Nephron progenitor cell (in vitro differentiated cells): ENCODE measurements at regions not wholly inside any gene's neighbourhood (a gene's known extent, or its start where the extent isn't known, plus 50 kb on each side); places are given as distances from the start of the nearest gene placed in this dataset.

Experiments
- DNase-seq: peaks from one replicate; pipeline ENCODE4 v3.0.0; 2021
- H3K27ac Mint-ChIP-seq: 2 replicates; pipeline ENCODE4 v1.8.0; 2021; ENCODE audit warnings: mild to moderate bottlenecking, moderate library complexity, mixed read lengths
- H3K27me3 Mint-ChIP-seq: 2 replicates; pipeline ENCODE4 v1.8.0; 2021; ENCODE audit warnings: mild to moderate bottlenecking, low read depth, mixed read lengths; ENCODE audit not compliant: poor library complexity
- H3K36me3 Mint-ChIP-seq: 2 replicates; pipeline ENCODE4 v1.8.0; 2021; ENCODE audit warnings: low read depth, mixed read lengths
- H3K4me1 Mint-ChIP-seq: 2 replicates; pipeline ENCODE4 v1.8.0; 2021; ENCODE audit warnings: mixed read lengths
- H3K4me3 Mint-ChIP-seq: 2 replicates; pipeline ENCODE4 v1.8.0; 2021; ENCODE audit warnings: mild to moderate bottlenecking, moderate library complexity, mixed read lengths
- H3K9me3 Mint-ChIP-seq: 2 replicates; pipeline ENCODE4 v1.8.0; 2021; ENCODE audit warnings: mild to moderate bottlenecking, moderate library complexity, mixed read lengths
- TF ChIP-seq, protein P1 (sequence below): fragments of 200-600 bp; sonication (generic); IDR thresholded peaks from 2 replicates; pipeline ENCODE4 v1.5.0; 2021; ENCODE audit warnings: antibody characterized with exemption

DNA sequence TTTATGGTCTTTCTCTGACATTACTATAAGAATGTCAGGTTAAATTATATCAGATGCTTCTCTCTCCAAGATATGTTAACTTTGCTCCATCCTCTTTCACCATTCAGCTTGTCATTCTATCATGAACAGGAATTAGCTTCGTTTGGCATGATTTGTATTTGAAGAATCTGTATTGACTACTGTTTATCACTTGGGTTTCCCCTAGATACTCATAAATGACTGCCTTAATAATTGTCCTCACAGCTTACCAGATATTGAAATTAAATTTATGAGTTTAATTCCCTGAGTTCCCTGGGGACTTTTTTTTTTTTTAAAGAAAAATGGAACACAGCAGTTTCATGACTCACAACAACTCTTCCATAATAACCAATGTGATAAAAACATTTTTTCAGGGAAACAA, 76.2 kb upstream of the EOLA2 start:
- Mint-ChIP-seq H3K27me3 (peaks cover 2% of the 10 kb centered on the region), H3K27ac (no peak overlapping the region), H3K4me3 (no peak overlapping the region), H3K36me3 (no peaks in the 10 kb centered on the region), H3K9me3 (peaks cover 10% of the 10 kb centered on the region), H3K4me1 (no peaks in the 10 kb centered on the region)
- DNase-seq = no peak
- TF ChIP-seq, protein P1, sequence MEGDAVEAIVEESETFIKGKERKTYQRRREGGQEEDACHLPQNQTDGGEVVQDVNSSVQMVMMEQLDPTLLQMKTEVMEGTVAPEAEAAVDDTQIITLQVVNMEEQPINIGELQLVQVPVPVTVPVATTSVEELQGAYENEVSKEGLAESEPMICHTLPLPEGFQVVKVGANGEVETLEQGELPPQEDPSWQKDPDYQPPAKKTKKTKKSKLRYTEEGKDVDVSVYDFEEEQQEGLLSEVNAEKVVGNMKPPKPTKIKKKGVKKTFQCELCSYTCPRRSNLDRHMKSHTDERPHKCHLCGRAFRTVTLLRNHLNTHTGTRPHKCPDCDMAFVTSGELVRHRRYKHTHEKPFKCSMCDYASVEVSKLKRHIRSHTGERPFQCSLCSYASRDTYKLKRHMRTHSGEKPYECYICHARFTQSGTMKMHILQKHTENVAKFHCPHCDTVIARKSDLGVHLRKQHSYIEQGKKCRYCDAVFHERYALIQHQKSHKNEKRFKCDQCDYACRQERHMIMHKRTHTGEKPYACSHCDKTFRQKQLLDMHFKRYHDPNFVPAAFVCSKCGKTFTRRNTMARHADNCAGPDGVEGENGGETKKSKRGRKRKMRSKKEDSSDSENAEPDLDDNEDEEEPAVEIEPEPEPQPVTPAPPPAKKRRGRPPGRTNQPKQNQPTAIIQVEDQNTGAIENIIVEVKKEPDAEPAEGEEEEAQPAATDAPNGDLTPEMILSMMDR = no peak

GRCh38 chrX:150017868-150018267, 79.6 kb upstream of the EOLA2 start:
- Mint-ChIP-seq H3K36me3 (no peaks in the 10 kb centered on the region), H3K27me3 (no peaks in the 10 kb centered on the region), H3K4me1 (no peaks in the 10 kb centered on the region), H3K9me3 (peaks cover 20% of the 10 kb centered on the region), H3K27ac (no peak overlapping the region), H3K4me3 (no peak overlapping the region)
- TF ChIP-seq, protein P1 = no peak
- DNase-seq = no peak

GRCh38 chrX:150018931-150019361, 80.7 kb upstream of the EOLA2 start:
- TF ChIP-seq, protein P1 = no peak
- H3K9me3 Mint-ChIP-seq = peaks cover 22% of the 10 kb centered on the region
- DNase-seq = no peak
- no peaks in the 10 kb centered on the region for H3K4me1 Mint-ChIP-seq
- no peak overlapping the region for H3K4me3 Mint-ChIP-seq
- H3K36me3 Mint-ChIP-seq = no peaks in the 10 kb centered on the region
- H3K27me3 Mint-ChIP-seq = no peaks in the 10 kb centered on the region
- no peak overlapping the region for H3K27ac Mint-ChIP-seq

DNA sequence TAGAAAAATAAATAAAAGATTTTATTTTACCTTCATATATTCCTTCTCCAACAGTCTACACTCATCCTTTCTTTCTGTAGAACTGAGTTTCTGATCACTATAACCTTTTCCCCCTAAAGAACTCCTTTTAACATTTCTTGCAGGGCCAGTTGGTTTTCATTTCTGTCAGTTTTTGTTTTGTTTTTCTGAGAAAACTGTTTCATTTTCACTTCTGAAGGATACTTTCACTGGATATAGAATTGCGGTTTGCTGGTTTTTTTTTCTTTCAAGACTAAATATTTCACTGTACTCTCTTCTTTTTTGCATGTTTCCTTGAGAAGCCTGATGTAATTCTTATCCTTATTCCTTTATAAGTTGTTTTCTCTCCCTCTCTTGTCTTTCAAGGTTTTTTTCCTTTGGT, 90.4 kb upstream of the EOLA2 start:
- Mint-ChIP-seq H3K9me3 (peaks cover 47% of the 10 kb centered on the region), H3K27me3 (no peaks in the 10 kb centered on the region), H3K4me1 (no peaks in the 10 kb centered on the region), H3K36me3 (peaks cover 14% of the 10 kb centered on the region), H3K27ac (no peak overlapping the region), H3K4me3 (no peak overlapping the region)
- no peak for DNase-seq
- TF ChIP-seq, protein P1 = no peak

GRCh38 chrX:150032742-150033141, 94.5 kb upstream of the EOLA2 start:
- Mint-ChIP-seq H3K4me1 (no peaks in the 10 kb centered on the region), H3K9me3 (peaks cover 60% of the 10 kb centered on the region), H3K4me3 (no peak overlapping the region), H3K27ac (peak overlapping the region; percentile 50), H3K27me3 (peaks cover 3% of the 10 kb centered on the region), H3K36me3 (peaks cover 11% of the 10 kb centered on the region)
- TF ChIP-seq, protein P1 = no peak
- no peak for DNase-seq

DNA sequence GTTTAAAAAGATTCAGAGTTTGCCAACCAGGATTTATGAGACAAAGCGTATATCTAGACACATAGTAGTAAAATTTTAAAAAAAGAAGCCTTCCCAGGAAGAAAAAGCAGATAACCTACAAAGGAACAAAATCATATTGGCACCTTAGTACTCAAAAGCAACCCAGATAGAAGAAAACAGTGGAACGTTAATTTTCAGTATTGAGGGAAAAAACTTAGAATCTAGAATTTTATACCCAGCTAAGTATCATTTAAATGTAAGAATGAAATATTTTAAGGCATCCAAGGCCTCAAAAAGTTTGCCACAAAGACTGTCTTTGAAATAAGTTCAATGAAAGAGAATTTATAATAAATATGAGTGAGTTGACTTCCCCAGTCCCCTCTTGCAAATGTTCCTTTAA, 96.5 kb upstream of the EOLA2 start:
- Mint-ChIP-seq H3K4me1 (no peaks in the 10 kb centered on the region), H3K27me3 (peaks cover 3% of the 10 kb centered on the region), H3K36me3 (peaks cover 11% of the 10 kb centered on the region), H3K27ac (no peak overlapping the region), H3K9me3 (peaks cover 54% of the 10 kb centered on the region), H3K4me3 (no peak overlapping the region)
- TF ChIP-seq, protein P1 = no peak
- no peak for DNase-seq
